Hematopoietic multipotent progenitor cell treated with erythropoietin and hydrocortisone succinate and interleukin-3 and kit ligand, for 17 days (in vitro differentiated cells): ENCODE measurements at regions not wholly inside any gene's neighbourhood (a gene's known extent, or its start where the extent isn't known, plus 50 kb on each side); places are given as distances from the start of the nearest gene placed in this dataset.

Experiments used
- DNase-seq: peaks from one replicate; pipeline ENCODE4 v3.0.0-alpha.2; 2015; ENCODE audit warnings: low spot score

DNA sequence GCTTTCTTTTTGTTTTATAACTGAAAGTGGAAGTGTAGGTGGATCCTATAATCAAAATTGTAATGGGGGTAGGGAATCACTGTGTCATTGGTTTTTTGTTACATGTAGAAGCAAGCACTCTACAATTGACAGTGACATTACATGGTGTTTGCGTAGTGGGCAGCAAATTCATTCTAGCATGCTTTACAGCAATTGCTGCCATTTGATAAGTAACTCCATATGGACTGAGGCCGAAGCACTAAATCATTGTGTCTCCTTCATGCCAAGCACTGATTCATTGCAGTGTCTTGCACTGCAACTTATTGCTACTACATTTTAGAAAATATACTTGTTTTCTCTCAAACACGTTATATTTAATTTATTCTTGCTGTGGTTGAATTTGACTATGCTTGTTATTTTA, 933.9 kb downstream of the NSUN3 start:
- DNase-seq, result no peak

DNA sequence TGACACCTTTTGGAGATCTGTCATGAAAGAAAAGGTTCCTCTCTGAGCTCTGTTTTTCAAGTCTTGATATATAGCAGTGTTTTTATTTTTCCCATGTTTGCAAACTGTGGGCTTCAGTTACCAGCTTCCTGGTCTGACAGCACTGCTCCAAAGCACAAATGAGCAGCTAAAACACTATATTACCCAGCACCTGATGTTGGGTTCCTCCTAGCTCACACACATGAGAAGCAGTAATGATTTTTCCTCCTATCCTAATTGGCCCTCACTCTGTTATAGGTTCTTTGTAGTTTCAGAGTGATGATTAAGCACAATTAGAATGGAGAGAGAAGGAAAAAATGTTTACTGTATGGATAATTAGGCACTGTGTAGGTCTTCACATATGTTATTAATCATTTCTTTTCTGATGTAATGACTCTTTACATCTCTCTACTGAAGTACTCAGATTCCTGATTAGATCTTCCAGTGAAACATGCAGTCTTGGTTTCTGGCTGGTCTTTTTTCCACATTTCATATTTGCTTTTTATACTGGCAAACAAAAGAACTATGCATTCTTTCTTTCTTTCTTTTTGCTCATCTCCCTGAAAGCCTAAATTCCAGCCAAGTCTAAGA, 939.7 kb downstream of the NSUN3 start:
- no peak for DNase-seq

DNA sequence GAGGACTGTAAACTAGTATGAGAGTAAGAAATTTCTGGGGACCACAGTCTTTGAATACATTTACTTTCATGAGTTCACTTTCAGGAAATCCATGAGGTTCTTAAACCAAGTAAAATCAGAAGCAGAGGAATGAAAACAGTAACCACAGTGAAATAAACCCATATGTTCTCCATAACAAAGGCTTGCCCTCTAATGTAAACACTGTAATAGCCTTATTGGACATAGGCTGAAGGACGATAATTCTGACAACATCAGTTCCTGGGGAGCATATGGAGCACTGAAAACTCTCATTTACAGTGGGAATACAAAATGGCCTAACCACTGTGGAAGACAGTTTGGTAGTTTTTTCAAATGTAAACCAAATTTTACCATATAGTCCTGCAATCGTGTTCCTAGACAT, 965.8 kb downstream of the NSUN3 start:
- no peak for DNase-seq

DNA sequence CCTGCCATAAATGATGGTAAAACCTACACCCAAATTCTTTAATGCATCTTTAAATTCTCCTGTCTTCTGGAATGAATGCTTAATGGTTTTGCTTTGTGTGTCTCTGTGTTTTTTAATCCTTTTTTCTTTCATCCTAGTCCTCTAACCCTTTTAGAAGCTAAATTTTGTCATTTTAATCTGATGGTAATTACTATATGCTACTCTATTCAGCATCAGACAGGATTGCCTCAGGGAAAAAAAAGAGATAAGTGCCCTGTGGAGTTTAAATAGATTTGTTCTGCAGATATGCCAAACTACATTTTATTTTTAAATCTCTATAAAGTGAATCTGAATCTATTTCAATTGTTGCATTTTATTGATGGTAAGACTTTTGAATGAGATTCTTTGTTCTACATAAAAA, 966.8 kb downstream of the NSUN3 start:
- DNase-seq, result no peak

DNA sequence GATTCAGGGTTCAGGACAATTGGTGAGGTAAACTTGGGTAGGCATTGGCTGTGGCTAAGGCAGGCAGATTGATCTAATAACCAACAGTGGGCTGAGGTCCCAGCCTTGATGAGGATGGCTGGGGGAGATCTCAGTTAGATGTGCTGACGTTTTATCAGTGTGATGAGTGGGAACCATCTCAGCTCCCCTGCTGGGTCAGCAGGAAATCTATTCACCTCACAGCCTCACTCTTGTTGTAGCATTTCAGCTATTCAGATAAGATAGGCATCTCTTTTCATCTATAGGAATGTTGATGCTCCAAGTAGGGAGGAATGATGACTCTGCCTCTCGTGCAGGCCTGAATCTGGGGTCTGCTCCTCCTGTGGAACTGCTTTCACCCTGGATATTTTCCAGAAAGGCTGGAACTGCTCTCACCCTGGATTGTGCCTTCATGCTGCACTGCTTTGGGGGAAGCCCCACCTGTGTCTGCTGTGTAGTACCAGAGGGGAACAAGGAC, 973.7 kb downstream of the NSUN3 start:
- DNase-seq, result no peak

DNA sequence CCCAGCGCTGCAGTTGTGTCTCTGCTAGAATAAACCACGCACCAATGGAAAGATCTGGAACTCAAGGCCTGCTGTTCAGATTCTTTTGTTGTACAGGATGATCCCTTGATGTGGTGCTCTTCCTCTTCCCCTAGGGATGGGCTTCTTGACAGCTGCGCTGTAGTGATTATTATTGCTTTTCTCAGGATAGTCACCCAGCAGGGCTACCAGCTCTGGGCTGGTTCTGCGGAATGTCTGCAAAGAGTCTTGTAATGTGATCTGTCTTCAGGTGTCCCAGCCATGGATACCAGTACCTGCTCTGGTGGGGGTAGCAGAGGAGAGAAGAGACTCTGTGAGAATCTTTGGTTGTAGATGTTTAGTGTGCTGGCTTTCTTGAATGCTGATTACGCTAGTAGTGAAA, 974.2 kb downstream of the NSUN3 start:
- no peak for DNase-seq

DNA sequence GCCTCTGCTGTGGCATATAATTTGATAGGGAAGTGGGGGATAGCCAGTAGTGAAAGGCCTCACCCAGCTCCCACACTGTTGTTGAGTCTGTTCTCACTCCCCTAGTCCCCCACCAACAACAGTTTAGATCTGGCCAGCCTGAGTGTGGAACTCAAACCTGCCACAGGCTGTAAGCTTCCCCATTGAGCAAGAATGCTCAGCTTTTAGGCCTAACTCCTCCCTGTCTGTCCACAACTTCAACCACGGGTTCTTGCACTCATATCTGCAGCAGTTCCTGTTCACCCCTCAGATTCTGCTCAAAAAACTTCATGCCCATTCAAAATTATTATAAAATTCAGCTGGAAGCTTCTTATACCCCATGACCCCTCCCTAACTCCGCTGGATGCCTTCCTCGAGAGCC, 975.1 kb downstream of the NSUN3 start:
- DNase-seq, result no peak

DNA sequence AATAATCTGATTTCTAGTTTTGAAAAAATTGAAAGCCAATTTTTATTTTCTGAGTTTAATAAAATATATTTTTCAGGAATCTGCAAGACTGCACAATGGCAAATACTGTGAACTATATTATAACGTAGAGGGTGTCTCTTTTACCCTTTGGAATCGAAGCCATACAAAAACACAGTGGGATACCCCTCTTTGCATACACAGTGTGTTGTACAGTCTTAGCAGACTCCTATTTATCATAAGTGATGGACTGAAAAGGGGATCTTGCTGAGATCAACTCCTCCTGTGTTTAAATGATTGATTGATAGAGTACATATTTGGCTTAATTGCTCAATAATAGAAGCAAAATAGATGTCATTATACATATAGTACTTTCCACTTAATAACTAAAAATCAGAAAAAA, 981.2 kb downstream of the NSUN3 start:
- no peak for DNase-seq

DNA sequence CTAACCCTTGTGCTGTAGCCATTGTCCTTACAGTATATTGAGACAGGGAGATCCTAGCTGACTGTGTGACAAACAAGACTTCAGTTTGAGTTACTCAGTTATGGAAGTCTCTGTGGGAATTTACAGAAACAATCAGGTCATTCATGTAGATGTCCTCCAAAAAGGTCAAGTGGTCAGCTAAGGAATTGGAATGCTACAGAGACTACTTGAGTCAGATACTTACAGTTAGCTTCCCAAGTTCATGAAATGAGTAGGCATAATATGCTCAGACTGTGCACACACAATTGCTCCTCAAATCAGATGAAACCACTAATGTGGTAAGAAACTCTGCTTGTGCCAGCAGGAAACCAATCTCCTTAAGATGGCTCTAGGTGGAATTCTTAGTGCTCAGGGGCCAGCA, 985.7 kb downstream of the NSUN3 start:
- no peak for DNase-seq

DNA sequence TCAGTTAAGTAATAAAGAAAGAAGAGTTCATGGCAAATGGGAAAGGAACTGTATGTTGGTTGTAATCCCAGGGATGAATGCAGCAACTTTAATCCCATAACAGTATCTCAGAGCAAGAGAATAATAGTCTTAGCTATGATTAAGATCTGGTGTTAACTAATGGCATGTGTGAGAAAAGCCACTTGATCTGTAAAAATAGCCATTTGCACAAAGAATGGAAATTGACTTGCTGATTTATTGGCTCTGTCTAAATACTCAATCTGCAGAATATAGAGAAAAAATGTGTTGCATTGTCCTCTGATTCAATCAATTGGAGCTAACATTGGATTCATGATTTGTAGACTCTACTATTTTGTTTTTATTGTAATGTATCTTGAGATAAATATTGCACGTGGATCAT, 987.0 kb downstream of the NSUN3 start:
- DNase-seq, result no peak

DNA sequence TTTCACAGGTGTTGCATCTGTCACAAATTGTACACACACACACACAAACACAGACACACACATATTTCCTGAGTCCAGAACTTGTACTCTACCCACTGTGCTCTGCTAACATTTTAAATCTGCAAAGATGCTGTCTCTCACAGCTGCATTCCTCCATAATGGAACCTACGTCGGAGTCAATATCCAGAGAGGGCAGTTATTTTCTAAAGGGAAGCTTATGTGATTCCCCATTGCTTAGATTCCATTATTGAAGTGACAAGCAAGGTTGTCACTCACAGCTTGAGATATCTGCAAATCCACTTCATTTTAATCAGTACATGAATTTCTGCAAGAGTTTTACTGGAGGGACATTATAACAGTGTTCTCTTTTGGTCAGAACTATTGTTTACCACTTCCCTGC, 992.4 kb downstream of the NSUN3 start:
- no peak for DNase-seq

DNA sequence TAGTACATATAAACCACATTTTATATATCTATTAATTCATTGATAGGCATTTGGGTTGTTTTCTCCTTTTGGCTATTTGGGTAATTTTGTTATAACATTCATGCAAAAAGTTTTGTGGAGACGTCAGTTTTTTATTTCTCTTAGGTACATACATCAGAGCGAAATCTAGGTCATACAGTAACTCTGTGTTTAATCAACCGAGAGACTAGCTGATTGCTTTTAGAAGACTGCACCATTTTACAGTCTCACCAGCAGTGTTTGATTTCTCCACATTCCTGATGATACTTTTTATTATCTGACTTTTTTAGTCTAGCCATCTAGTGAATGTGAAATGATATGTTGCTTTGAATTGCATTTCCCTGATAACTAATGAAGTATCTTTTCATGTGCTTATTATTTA, 1019.3 kb downstream of the NSUN3 start:
- DNase-seq, result no peak

DNA sequence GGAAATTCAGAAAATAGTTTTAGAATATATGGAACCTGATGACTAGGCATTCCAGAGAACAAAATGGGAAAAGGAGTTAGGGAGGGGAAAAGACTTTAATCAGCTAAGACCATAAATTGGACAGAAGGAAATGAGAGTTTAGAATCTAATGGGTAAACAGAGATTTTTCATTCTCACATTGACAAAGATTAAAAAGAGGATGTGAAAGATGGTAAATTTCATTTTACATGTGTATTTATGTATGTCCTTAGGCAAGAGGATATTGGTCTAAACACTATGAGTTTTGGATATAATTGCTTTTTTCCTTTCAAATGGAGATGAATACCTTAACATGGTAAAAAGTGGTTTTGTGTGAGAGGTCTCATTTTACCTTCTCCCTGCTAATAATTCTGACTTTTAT, 1021.9 kb downstream of the NSUN3 start:
- DNase-seq, result no peak

DNA sequence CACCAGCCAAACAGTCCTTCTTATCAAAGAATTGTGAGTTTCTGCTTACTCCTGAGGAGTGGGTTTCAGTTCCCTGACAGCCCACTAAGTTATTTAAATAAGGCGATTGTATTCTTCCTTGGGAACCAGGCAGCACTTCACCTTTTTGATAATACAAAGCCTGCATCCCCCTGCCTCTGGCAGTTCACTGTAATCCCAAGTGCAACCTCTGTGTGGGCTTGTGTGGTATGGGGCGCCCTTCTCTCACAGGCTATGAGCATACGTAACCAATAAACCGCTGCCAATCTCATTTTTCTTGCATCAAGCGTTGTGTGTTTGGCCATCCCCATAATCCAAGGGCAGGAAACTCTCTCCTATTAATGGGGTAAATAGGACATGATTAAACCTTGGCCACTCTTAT, 1025.6 kb downstream of the NSUN3 start:
- DNase-seq, result no peak

DNA sequence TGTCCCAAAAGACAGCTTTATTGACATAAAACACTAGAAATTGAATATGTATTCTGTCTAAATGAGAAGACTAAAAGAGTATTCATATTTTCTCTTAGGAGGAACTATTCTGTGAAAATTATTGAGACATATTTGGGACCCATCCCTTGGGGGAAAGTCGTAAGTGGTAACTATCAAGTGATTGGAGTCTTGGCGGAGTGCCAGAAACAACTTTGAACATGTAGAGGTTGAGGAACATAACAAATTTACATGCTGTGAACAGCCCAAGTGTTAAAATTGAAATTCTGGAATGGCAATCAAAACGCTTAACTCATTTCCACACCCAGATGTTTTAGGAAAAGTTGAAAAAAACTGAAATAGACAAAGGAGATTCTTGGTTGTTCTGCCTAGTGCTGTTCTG, 1034.6 kb downstream of the NSUN3 start:
- peak; percentile 4 for DNase-seq

DNA sequence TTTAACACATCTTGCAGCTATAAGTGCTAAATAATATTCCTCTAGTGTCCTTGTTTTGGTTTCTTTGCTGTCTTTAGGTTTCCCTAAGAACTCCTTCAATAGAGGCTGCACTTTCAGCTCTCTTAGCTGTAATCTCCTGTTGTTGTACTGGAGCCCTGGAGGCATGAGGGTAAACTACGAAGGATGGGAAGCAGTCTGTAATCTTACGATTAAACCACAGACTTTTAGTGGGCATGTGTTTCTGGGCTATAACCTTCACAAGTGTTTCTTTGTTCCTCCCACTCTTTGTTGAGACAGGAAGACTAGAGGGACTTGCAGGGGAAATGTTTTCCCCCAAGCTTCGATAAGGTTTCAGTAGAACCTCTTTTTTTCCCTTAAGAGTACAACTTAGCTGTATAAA, 1058.1 kb downstream of the NSUN3 start:
- DNase-seq, result no peak

DNA sequence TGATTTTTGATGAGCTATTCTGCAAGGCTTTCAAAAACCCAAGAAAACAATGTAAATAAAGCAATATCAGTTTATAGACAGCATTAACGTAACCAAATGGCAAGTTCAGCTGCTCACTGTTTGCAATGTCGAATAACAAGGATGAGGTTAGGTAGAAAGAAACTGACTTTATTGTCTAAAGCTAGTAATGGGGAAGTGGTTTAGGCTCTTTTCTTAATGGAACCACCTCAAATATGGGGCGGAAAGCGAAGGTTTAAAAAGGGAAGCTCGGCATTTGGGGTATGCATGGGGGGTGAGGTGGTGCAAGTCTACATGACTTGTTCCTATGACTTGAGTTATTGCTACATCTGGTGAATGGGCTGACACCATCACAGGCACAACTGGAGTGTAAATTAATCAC, 1060.2 kb downstream of the NSUN3 start:
- no peak for DNase-seq

DNA sequence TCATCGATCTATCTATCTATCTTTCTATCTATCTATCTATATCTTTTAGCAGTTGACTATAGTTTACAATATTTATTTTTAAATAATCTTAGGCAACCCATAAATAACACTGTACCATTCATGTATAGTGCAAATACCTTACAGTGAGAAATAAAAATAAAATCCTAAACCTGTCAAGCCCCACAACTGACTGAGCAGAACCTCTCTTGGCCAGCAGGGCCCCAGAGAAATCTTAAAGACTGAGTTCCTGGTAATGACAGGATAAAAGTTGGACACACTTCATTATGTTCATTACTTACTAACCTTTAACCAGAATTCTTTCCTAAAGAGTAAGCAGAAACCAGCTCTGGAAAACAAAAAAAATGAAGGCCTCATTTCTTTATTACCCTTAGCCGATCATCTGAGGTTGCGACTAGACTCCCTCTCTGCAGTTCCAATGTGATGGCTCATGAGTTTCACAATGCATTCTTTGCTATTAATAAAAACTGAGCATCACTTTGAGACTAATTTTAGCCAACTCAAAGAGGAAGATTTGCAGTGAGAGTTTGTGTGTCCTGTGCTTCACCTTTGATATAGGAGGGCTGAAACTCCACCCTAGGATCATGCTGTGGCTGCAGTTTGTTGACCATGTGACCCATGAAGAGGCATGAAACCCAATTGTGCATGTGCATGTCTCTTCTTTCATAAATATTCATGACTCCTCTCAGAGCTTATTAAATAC, 1072.0 kb downstream of the NSUN3 start:
- DNase-seq, result no peak

DNA sequence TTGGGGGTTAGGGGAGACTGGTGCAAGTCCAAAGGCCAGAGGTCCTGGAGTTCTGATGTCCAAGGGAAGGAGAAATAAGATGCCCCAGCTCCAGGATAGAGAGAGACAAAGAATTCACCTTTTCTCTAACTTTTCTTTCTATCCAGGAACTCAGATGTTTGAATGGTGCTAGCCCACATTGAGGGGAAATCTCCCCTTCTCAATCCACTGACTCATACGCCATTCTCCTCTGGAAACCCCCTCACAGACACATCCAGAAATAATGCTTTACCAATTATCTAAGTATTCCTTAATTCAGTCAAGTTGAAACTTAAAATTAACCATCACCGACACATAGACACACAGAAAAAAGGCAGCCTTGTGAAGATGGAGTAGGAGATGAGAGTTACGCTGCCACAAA, 1085.2 kb downstream of the NSUN3 start:
- no peak for DNase-seq

DNA sequence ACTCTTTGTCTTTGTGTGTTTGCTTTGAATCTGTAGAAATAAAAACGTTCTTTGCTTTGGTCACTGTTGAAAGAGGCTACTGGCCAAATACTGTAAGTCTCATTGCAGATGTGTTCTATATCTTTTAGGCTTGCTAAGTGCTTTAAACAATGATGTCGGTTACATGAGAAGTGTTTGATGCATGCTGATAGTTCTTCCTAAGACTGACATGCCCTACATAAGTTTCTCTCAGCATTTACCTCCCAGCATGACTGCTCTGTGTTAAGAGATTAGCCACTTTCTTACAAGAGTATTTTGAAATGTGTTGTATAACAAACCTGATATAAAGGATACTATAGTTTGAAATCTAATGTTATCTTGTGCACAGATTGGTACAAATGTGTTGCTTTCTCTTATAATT, 1088.7 kb downstream of the NSUN3 start:
- DNase-seq, result no peak

DNA sequence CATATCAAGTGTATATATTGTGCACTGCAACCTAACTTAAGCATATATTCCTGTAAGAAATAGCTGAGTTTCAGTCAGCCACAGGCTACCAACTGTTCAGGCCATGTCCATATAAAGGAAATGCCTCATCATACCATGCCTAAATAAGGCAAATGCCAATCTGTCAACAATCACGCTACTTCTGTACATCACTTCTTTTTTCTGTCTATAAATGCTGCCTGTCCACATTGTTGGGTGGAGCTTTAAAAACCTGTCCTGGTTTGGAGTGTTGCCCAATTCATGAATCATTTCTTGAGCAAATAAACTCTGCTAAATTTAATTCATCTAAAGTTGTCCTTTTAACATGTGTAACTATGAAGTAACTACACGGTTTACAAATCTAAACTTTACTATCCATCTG, 1091.9 kb downstream of the NSUN3 start:
- no peak for DNase-seq

DNA sequence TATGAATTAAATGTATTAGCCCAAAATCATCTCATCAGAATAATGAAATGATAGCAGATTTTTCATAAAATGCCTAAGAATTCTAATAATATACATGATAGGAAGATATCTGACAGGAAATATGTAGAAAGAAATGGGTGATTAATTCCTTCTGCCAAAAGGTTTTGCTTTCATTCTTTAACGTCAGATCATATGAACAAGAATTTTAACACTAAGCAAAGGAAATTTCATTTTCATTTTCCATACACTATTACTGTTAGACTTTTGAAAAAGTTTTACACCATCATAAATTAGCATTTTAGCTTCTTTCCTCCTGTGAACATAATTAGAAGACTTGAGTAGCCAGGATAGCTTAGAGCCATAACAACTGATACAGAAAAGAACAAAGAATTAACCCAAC, 1099.9 kb downstream of the NSUN3 start:
- DNase-seq, result no peak

DNA sequence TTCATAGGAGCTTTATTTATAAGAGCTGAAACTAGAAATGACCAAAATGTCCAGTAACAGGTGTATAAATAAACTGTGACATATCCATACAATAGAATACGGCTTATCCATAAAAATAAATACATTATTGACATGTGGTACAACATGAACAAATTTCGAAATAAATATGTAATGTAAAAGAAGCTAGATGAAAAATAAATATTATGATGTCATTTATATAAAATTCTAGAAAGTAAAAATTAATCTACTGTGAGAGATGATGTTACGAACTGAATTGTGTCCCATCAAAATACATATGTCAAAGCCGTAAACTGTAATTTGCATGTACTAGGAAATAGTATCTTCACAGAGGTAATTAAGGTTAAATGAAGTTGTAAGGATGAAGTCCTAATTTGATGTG, 1104.9 kb downstream of the NSUN3 start:
- no peak for DNase-seq

DNA sequence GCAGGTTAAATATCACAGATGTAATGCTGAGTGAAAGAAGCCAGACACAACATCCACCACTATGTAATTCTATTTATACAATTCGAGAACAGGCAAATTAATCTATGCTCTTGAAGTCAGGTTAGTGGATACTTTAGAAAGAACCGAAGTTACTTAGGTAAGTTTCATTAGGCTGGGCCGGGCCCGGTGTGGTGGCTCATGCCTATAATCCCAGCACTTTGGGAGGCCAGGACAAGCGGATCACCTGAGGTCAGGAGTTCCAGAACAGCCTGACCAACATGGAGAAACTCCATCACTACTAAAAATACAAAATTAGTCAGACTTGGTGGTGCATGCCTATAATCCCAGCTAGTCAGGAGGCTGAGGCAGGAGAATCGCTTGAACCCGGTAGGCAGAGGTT, 1105.7 kb downstream of the NSUN3 start:
- DNase-seq, result no peak
